ENCODE measurements at regions not wholly inside any gene's neighbourhood (a gene's known extent, or its start where the extent isn't known, plus 50 kb on each side); places are given as distances from the start of the nearest gene placed in this dataset.

DNA sequence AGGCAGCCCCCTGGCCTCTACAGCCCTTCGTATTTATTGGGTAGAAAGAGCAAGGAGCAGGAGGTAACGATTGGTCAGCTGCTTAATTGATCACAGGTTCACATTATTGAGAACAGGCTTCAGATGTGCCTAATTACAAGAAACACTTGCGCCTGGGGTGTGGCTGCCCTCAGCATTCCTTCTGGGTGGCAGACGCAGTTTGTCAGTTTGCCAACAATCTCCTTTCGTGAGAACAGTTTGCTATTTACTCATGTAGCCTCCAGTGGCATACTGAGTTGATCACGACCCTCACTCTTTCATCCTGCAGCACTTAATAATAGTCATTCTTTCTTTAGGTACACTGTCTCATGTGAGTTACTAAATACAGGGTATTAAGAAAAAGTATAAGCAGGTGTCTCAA lies 985.6 kb downstream of the SLITRK5 start:
- H3K9me3 ChIP-seq (ENCODE audit: control insufficient read depth, insufficient read depth, low read length): 0 out of 2 replicates have a peak, but pooled peaks cover 2% of the 10 kb centered on the region
- dilution Hi-C loops (cut with HindIII; ENCODE audit: low sequenced_read_pairs, unreplicated experiment): no loop called here
- no peak overlapping the region for H2BK15ac ChIP-seq (ENCODE audit: low read depth, low read length)
- no peak overlapping the region for H3K4ac ChIP-seq (ENCODE audit: low read depth, low read length)
- no peak overlapping the region for H2BK20ac ChIP-seq (ENCODE audit: low read depth, low read length)
- H4K5ac ChIP-seq (ENCODE audit: low read depth, low read length): no peak overlapping the region
- in situ Hi-C loops (cut with MboI; ENCODE audit: low sequenced_read_pairs): no loop called here
- H3K9ac ChIP-seq (ENCODE audit: low read depth, low read length): no peak overlapping the region
- ChIA-PET CTCF (no interaction called here), POLR2A (ENCODE audit: unreplicated experiment) (no interaction called here)
- no peak overlapping the region for H3K4me2 ChIP-seq (ENCODE audit: low read depth, low read length)
- 40% methylated on average over 1 of the region's 6 CpGs; no CpG with 5 or more reads in 1 of the 2 experiments for WGBS, 2 experiments (ENCODE audit: extremely low coverage in 2 of 2, insufficient read length in 1 of 2)
- H3K14ac ChIP-seq (replicated peaks; ENCODE audit: low read depth, low read length): no peak overlapping the region
- TF ChIP-seq CEBPB (IDR thresholded peaks at IDR 0.05; ENCODE audit: low read depth, low read length): no peak
- TF ChIP-seq MAFK (IDR thresholded peaks at IDR 0.05; ENCODE audit: low read depth, low read length): no peak
- no peak for TF ChIP-seq FOS (IDR thresholded peaks at IDR 0.05; ENCODE audit: low read depth, low read length)
- TF ChIP-seq, protein P1, sequence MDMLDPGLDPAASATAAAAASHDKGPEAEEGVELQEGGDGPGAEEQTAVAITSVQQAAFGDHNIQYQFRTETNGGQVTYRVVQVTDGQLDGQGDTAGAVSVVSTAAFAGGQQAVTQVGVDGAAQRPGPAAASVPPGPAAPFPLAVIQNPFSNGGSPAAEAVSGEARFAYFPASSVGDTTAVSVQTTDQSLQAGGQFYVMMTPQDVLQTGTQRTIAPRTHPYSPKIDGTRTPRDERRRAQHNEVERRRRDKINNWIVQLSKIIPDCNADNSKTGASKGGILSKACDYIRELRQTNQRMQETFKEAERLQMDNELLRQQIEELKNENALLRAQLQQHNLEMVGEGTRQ (IDR thresholded peaks at IDR 0.05; ENCODE audit: low read depth, low read length): no peak
- TF ChIP-seq, protein P2, sequence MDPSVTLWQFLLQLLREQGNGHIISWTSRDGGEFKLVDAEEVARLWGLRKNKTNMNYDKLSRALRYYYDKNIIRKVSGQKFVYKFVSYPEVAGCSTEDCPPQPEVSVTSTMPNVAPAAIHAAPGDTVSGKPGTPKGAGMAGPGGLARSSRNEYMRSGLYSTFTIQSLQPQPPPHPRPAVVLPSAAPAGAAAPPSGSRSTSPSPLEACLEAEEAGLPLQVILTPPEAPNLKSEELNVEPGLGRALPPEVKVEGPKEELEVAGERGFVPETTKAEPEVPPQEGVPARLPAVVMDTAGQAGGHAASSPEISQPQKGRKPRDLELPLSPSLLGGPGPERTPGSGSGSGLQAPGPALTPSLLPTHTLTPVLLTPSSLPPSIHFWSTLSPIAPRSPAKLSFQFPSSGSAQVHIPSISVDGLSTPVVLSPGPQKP (IDR thresholded peaks at IDR 0.05; ENCODE audit: borderline replicate concordance, low read depth, low read length): no peak
- no peak for TF ChIP-seq BHLHE40 (IDR thresholded peaks at IDR 0.05; ENCODE audit: low read depth, low read length)
- H4K91ac ChIP-seq (ENCODE audit: insufficient read depth, low read depth, low read length): no peak overlapping the region
- no peak overlapping the region for H2BK120ac ChIP-seq (ENCODE audit: low read depth, low read length)
- H3K27ac ChIP-seq (ENCODE audit: insufficient read depth, low read length): no peak overlapping the region
- H3K79me1 ChIP-seq (ENCODE audit: low read depth in 1 of 2, low read length in 2 of 2): no peaks in the 10 kb centered on the region
- no peak overlapping the region for H2AFZ ChIP-seq (replicated peaks; ENCODE audit: low read length, poor library complexity)
- H3K4me3 ChIP-seq (ENCODE audit: insufficient read depth, low read depth, low read length): no peak overlapping the region
- BruUV-seq (replicated peaks): no TSS peak
- H2BK5ac ChIP-seq (ENCODE audit: low read depth, low read length, poor library complexity, severe bottlenecking): no peak overlapping the region
- H3K9me1 ChIP-seq (ENCODE audit: insufficient read depth, low read length): no peaks in the 10 kb centered on the region
- H4K8ac ChIP-seq (ENCODE audit: low read depth in 2 of 2, low read length in 2 of 2): no peak overlapping the region
- no peak overlapping the region for H2AK5ac ChIP-seq (ENCODE audit: low read depth, low read length)
- H3K23ac ChIP-seq (ENCODE audit: low read depth, low read length): no peak overlapping the region
- intact Hi-C loops (cut with micrococcal nuclease): no loop called here
- ATAC-seq (ENCODE audit: low read depth) (no peak), DNase-seq (no peak)
- H3K56ac ChIP-seq (ENCODE audit: extremely low read depth, insufficient read depth, low read length): no peak overlapping the region
- H2AK9ac ChIP-seq (replicated peaks; ENCODE audit: low read depth, low read length, poor library complexity): no peak overlapping the region
- H3K18ac ChIP-seq (ENCODE audit: low read depth, low read length): no peak overlapping the region
- no peaks in the 10 kb centered on the region for H4K20me1 ChIP-seq (ENCODE audit: insufficient read depth, low read length)
- H3K27me3 ChIP-seq (ENCODE audit: control insufficient read depth, insufficient read depth, low read length): no peaks in the 10 kb centered on the region
- H3K4me1 ChIP-seq (ENCODE audit: control insufficient read depth, insufficient read depth, low read length): no peaks in the 10 kb centered on the region
- no peaks in the 10 kb centered on the region for H3K36me3 ChIP-seq (ENCODE audit: control insufficient read depth, insufficient read depth, low read length)

Data from IMR-90 (cell line).